Left renal pelvis (tissue), 4 donors: ENCODE measurements at regions not wholly inside any gene's neighbourhood (a gene's known extent, or its start where the extent isn't known, plus 50 kb on each side); places are given as distances from the start of the nearest gene placed in this dataset.

ENCODE experiments used
- DNase-seq, 4 donors: peaks; one replicate each; pipeline ENCODE4 v3.0.0-alpha.2; 2013; ENCODE audit warnings: low read depth in 4 of 4, low spot score in 3 of 4

- no peak for DNase-seq
Observed at GRCh38 chr4:114173968-114174367, 194.5 kb upstream of the ARSJ start.

DNA sequence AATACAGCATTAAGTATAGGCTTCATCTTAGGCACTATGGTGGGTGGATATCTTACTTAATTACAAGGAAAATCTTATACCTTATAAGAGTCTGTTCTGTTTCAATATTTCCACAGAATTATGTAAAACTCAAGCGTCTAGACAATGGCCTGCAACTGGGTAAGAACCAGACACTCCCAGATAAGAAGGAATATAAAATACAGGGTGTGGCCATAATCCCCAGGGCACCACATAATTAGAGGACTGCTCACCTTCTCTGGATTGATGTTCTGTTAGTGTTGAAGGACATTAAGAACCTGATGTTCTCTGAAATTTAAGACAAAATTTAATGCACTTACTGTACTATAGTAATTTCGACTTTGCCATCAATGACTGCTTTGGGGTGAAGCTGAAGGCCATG is 198.2 kb upstream of the ARSJ start:
- DNase-seq = no peak

GRCh38 chr4:114178392-114178791 is 198.9 kb upstream of the ARSJ start:
- DNase-seq = no peak

DNA sequence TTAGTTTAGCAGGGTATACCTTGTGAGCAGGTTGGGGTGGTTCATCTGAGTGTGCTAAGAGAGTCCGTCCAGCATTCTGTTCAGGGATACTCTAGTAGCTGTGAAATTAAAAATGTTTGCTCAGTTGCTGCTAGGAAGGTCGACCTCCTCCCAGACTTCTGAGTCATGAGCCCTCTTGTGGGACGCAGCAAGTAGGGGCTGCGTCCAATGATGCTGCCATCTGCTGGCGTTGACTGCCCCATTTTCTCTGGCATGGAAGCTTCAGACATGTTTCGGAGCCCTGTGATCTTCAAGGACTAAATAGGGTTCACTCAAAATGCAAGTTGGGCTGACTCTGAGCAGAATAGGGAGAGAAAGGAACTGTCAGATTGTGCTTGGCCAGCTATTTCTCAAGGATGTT is 201.0 kb upstream of the ARSJ start:
- peak in 2 of 4 donors; percentile 15 to 25 for DNase-seq

DNA sequence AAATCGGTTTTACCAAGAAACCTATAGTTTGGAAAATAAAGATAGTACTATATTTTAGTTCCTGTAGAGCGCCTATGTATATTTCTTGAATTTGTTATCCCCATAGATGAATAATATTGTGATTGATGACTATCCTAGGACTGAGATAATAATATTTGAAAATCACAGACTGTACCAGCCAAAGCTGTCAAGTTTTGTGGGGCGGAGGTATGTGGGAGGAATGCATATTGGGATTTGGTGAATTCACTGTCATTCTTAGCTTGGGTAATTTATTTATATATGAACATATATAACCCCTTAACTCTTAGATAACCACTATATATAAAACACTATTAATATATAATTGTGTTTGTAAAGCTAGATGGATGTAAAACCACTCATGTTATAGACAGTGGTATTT is 205.5 kb upstream of the ARSJ start:
- no peak for DNase-seq

DNA sequence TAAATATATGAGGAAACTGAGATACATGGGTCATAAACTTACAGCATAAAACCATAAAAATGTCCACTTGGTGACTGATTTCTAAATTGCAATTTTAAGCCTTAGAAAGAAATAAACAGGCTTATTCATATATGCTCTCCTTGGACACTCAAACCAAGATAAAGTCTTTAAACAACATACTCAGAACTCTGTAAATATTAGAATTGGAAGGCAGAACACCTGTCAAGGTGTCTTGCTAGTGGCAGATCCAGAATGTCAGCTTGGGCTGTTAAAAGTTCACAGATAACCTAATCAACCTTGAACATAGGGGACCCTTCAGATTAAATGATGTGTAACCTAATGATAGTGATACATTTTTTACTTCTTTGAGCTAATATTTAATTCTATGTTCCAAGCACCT is 208.1 kb upstream of the ARSJ start:
- no peak for DNase-seq

- no peak for DNase-seq
Observed at GRCh38 chr4:114191496-114191895, 212.0 kb upstream of the ARSJ start.

DNA sequence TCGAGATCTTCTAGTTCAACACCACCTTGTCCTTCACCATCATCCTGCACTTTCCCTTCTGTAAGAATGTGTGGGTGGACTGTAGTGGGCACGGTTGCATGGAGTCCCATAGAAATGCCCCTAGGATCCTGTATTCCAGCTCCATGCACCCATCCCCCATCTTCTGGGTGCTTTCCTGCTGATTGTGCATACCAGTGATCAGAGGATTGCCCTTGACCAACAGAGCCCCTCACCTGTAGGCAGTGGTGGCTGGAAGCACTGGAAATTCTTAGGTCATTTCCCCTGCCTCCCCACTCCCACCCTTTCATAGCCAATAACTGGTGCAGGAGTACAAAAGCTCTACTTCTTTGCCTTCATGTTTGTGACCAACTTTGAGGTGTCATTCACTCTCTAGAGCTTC is 213.4 kb upstream of the ARSJ start:
- no peak for DNase-seq

DNA sequence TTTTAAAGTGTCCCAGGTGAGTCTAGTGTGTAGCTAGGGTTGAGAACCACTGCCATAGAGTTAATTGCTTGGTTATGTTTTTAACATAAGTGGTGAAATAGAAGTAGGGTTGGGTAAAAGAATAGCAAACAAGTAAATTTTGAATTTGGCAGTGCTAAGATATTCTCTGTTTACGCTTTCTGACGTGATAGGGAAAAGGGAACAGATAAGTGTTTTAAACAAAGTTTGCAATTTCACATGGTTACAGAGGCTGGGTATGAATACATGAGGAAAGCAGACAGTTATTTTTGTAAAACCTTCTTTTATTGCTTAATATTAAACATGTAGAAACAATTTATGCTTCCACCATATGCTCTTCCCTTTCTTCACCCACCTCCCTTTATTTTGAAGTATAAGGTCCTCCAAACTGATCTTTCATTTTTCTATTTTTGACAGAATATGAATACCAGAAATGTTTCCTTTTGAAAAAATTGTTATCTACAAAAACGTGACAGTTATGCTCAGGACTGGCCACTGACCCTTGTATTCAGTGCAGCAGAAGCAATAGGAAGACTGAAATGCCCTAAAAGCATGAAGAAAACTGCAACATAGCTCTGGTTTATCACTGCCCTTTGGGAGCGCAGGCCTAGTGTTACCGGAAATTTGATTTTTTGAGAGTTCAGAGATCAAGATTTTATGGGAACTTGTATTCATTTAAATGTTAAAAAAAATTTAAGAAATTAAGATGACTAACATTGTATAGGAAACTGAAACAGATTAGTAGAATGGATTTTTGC is 214.4 kb upstream of the ARSJ start:
- no peak for DNase-seq

DNA sequence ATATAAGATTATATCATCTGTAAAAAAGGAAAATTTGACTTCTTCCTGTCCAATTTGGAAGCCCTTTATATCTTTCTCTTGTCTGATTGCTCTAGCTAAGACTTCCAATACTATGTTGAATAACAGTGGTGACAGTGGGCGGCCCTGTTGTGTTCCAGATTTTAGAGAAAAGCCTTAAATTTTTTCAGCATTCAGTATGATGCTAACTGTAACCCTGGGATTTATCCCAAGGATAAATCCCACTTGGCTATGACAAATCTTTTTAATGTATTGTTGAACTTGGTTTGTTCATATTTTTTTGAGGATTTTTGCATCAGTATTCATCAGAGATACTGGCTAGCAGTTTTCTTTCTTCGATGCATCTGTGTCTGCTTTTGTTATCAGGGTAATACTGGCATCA is 217.2 kb upstream of the ARSJ start:
- no peak for DNase-seq

DNA sequence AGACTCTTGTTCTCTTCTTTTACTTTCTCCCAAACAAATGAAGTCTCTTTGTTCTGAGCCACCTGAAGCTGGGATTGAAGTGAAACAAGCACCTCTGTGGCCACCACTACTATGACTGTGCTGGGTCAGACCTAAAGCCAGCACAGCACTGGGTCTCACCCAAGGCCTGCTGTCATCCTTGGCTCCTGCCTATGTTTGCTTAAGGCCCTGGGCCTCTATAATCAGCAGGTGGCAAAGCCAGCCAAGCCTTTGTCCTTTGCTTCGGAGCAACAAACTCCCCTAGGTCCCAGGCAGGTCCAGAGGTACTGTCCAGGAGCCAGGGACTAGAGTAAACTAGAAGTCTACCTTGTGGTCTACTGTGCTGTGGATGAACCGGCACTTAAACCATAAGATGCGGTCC is 220.6 kb upstream of the ARSJ start:
- DNase-seq = no peak

DNA sequence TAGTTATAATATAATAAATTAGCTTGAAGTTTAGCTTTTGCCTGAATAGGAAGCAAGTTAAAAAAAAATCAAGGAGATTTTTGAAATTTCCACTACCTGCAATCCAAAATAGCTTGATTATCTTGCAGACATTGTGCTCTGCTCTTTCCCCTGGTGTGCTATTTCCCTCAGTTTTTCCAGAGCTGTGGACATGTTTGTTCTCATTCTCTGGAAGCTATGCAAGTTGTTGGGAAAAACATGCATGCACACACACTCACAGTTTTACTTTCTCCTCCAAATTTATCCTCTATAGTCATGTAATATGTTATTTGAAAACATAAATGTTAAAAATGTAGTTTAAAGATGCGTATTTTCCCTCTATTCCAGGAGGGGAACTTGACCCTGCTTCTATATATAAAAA is 225.8 kb upstream of the ARSJ start:
- DNase-seq = no peak

DNA sequence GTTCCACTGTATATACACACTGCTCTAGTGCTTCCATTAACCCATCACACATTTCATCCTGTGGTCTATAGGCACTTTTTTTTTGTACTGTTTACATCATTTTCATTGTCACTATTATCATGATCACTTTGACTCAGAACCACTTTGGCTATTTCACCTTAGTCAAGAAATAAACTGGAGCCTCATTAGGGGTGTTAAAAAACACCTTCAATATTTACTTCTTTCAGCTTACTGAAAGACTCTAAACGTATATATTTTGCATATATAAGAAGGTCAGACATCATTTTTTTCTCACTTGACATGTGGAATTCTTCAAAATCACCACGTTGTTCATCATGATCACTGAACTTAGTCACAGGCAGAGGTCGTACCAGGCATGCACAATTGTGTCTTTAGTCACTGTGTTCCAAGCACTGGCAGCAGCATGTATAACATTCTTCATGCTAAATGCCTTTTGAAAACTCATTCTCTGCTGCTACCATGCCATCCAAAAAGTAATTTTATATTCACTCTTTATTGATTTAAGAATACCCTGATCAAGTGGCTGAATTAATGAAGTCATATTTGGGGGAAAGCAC is 229.2 kb upstream of the ARSJ start:
- DNase-seq = no peak

DNA sequence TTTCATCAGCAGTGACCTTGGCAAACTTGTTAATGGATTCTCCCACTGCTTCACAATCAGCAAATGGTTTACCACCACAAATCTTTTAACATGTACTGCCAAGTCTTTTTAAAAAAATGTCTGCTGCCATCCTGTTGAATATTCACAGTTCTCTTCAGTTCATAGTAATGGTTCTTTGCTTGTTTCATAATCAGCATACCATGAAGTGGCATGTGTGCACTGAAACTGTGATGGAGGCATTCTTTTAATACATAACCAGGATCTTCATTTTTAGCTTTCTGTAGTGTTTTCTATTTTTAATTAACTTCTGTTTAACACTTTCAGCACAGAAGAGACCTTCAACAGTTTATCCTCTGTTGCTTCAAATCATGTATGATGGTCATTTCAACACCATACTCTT is 230.1 kb upstream of the ARSJ start:
- no peak for DNase-seq

- DNase-seq = no peak
Observed at GRCh38 chr4:114211556-114211955, 232.1 kb upstream of the ARSJ start.

DNA sequence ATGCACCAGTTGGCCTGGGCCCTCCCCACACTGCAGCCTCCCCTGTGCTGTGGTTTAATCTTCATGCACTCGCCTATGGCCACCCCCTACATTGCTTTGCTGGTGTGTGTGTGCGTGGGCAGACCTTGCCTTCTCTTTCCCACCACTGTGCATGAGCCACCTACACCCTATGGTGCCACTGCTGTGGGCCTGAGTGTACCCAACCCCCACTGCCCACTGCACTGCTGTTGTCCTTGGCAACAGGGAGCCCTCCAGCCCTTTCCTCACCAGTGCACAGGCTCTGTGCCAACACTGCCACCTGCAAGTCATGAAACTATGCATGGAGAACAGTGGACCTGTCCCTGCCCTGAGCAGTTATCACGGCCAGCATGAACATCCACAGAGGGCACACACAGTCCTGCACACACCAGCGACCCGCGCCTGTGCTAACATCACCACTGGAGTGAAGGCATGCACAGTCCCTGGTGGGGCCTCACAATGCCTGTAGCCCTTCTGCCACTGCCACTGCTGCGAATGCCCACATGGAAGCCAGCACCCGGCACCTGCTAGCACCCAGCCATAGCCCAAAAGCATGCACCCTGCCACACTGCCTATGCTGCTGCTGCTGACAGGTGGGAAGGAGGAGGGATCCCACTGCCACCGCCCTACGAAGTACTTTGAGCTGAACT is 237.8 kb upstream of the ARSJ start:
- no peak for DNase-seq

GRCh38 chr4:114223580-114223979 is 244.1 kb upstream of the ARSJ start:
- DNase-seq = no peak

DNA sequence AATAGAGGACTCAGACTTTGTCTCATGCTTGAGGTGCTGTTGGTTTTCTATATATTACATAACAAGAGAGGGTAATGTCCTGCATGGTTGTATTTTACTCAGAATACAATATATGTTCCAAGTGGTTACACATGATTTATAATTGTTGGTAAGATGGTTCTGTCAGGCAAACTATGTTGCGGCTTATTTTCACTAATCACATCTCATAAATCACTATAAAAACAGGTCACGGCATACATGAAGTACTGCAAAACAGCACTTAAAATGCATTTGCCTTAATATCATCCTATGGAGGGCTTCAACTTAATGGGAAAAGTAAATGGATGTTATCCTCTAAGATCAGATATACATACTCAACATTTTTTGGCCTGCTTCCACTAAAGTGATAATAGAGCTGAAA is 246.0 kb upstream of the ARSJ start:
- DNase-seq = no peak

GRCh38 chr4:114226179-114226578 is 246.7 kb upstream of the ARSJ start:
- DNase-seq = no peak

DNA sequence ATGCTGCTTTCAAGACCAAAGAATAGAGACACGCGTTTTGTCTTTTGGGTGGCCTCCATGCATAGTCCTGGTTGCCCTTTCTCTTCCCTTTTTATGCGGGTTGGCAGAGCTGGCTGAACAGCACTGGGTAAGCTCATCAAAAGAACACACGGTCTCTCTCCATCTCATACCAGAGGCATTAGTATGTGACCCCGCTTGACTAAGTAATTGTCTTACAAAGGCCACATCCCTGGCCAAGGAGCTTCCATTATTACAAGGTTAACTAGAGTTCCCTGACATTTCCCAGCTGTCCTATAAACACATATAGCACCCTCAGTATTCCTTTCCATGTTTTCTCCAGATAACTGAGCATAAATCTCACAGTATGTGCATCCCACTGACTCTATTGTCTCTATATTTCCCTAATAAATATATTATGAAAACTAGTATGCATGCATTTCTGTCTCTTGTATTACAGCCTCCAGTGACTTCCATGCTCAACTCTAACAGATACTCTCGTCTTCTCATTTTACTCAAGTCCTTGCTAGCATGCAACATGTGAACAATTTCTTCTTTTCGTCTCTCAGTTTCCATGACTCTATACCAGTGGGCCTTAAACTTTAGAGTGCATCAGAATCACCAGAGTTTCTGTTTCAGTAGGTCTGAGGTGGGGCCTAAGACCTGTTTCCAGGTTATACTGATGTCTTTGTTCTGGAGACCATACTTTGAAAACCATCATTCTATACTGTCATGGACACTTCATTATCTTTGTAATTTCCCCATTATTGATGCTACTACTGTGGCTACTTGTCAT is 247.7 kb upstream of the ARSJ start:
- DNase-seq = no peak

DNA sequence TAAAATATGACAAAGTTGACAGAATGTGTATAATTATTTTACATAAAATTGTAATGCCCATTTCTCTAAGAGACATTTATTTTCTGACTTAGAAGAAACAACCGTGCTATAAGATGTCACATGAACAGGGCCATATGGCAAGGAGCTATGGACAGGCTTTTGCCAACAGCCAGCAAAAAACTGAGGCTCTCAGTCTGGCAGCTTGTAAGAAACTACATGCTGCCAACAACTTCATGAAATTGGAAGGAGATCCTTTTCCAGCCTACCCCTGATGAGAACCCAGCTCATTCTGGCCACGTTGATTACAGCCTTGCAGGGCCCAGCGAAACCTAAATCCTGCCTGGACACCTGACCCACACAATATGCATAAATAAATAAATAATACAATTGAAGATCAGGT is 250.3 kb upstream of the ARSJ start:
- no peak for DNase-seq
